Mammary epithelial cell (primary cell): ENCODE measurements at regions not wholly inside any gene's neighbourhood (a gene's known extent, or its start where the extent isn't known, plus 50 kb on each side); places are given as distances from the start of the nearest gene placed in this dataset.

ENCODE experiments used
- EZH2 ChIP-seq: IDR thresholded peaks from 2 replicates; pipeline ENCODE4 v1.6.1; 2012; ENCODE audit warnings: low read length, inconsistent platforms, borderline replicate concordance
- TF ChIP-seq, protein P1 (sequence below), 2 donors: IDR thresholded peaks in 1 of 2; conservative IDR thresholded peaks in 1 of 2; 2 replicates each; pipeline ENCODE4 v1.5.1; 2011 to 2012; ENCODE audit warnings: inconsistent platforms in 2 of 2, low read length in 2 of 2, mild to moderate bottlenecking in 2 of 2, control low read depth in 1 of 2, low read depth in 1 of 2; ENCODE audit not compliant: insufficient read depth in 1 of 2; ENCODE audit errors: extremely low read depth in 1 of 2

DNA sequence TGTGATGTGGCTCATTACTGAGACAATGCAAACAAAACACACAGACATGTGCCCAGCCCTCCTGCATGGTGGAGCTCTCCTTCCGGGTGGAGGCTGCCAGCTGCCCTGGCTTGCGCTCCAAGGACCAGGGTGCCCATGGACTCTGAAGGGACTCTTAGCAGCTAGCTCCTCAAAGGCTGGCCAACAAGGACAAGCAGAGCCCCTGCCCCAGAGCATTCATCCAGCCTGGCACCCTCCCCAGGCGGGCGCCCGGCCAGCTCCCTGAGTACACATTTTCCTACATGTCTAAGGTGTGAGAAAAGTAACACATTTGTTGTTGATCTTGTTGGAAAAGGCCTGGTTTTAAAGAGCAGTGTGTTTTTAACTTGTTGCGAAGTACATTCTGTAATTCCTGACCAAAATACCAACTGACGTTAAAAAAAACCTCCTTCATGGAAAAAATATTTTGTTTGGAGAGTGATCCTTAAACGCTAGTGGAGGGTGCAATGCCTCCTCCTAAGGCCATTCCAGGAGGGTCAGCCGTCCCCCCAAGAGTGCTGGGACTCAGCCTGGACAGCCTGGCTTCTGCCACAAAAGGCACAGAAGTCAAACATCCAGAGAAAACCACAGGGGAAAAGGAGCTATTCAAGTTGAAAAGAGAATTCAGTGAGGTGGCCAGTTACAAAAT, 86.9 kb downstream of the KLF15 start:
- TF ChIP-seq, protein P1, sequence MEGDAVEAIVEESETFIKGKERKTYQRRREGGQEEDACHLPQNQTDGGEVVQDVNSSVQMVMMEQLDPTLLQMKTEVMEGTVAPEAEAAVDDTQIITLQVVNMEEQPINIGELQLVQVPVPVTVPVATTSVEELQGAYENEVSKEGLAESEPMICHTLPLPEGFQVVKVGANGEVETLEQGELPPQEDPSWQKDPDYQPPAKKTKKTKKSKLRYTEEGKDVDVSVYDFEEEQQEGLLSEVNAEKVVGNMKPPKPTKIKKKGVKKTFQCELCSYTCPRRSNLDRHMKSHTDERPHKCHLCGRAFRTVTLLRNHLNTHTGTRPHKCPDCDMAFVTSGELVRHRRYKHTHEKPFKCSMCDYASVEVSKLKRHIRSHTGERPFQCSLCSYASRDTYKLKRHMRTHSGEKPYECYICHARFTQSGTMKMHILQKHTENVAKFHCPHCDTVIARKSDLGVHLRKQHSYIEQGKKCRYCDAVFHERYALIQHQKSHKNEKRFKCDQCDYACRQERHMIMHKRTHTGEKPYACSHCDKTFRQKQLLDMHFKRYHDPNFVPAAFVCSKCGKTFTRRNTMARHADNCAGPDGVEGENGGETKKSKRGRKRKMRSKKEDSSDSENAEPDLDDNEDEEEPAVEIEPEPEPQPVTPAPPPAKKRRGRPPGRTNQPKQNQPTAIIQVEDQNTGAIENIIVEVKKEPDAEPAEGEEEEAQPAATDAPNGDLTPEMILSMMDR (conservative IDR thresholded peaks at IDR 0.05 in 1 of 2, IDR thresholded peaks at IDR 0.05 in 1 of 2; ENCODE audit: extremely low read depth in 1 of 2, insufficient read depth in 1 of 2, low read depth in 1 of 2, low read length in 2 of 2), result no peak
- TF ChIP-seq EZH2, result no peak
